HepG2 (cell line): ENCODE measurements at regions not wholly inside any gene's neighbourhood (a gene's known extent, or its start where the extent isn't known, plus 50 kb on each side); places are given as distances from the start of the nearest gene placed in this dataset.

Source experiments
- ATAC-seq: fragments of 200-7000 bp; cut with Tn5 transposase; 3 replicates; pipeline ENCODE4 v1.9.1; 2020; ENCODE audit warnings: mild to moderate bottlenecking, moderate library complexity
- BruUV-seq: library from RNA; stranded (reverse); fragments of 400-500 nt; replicated peaks from 2 replicates; lab custom pipeline; 2021; lab: Mats Ljungman, UMichigan
- CTCF ChIA-PET: fragments of 300-600 bp; formaldehyde crosslinking; extraction: SDS; loops from one replicate; lab custom pipeline; 2021; ENCODE audit warnings: low total read pairs, inconsistent platforms, low intra/inter-chr PET ratio; lab: Yijun Ruan, JAX
- POLR2A ChIA-PET: fragments of 350-600 bp; sonication (Branson Sonifier 250); formaldehyde crosslinking; loops from one replicate; lab custom pipeline; 2020; ENCODE audit warnings: antibody characterized with exemption, inconsistent platforms; lab: Yijun Ruan, JAX
- DNase-seq: peaks from one replicate; pipeline ENCODE4 v3.0.0-alpha.2; 2015; ENCODE audit warnings: low spot score
- FAIRE-seq: peaks from 3 replicates; lab custom pipeline; 2011; peaks lifted over from hg19 to GRCh38; lab: Jason Lieb, UNC
- H2AFZ ChIP-seq: one replicate; pipeline ENCODE4 v1.6.1; 2011; ENCODE audit warnings: low read length, inconsistent platforms
- H3K27ac ChIP-seq: fragments of 300-600 bp; 3 replicates; pipeline ENCODE4 v1.8.0; 2011; ENCODE audit warnings: mixed run types, mild to moderate bottlenecking, mixed read lengths, low read length, inconsistent platforms; ENCODE audit not compliant: insufficient read depth; ENCODE audit errors: extremely low read length
- H3K27me3 ChIP-seq, 2 experiments: fragments of 200-600 bp in 1 of 2; 2 replicates in 1 of 2; 3 replicates in 1 of 2; pipeline versions ENCODE4 v1.6.0 to v1.8.0; 2011; ENCODE audit warnings: low read length in 2 of 2, mild to moderate bottlenecking in 2 of 2, moderate library complexity in 2 of 2, inconsistent platforms in 1 of 2; ENCODE audit not compliant: insufficient read depth in 2 of 2, control insufficient read depth in 1 of 2
- H3K36me3 ChIP-seq, 2 experiments: fragments of 200-600 bp in 1 of 2; replicated peaks in 1 of 2; 2 replicates in 1 of 2; 3 replicates in 1 of 2; pipeline versions ENCODE4 v1.5.1 to v1.8.0; 2011; ENCODE audit warnings: low read length in 2 of 2, inconsistent platforms in 1 of 2; ENCODE audit not compliant: insufficient read depth in 2 of 2, control insufficient read depth in 1 of 2
- H3K4me1 ChIP-seq: 2 replicates; pipeline ENCODE4 v1.5.1; 2012; ENCODE audit warnings: low read length, inconsistent platforms; ENCODE audit not compliant: insufficient read depth
- H3K4me2 ChIP-seq: 2 replicates; pipeline ENCODE4 v1.6.0; 2011; ENCODE audit warnings: low read depth, low read length, inconsistent platforms
- H3K4me3 ChIP-seq, 3 experiments: fragments of 200-600 bp in 1 of 3; sonication (generic), shearing (Covaris generic) in 1 of 3; replicated peaks in 1 of 3; 2 replicates each; pipeline ENCODE4 v1.5.1; 2011 to 2016; ENCODE audit warnings: low read length in 3 of 3, inconsistent platforms in 2 of 3, low read depth in 2 of 3, mild to moderate bottlenecking in 2 of 3, control low read depth in 1 of 3, mixed read lengths in 1 of 3; ENCODE audit not compliant: insufficient read depth in 1 of 3
- H3K79me2 ChIP-seq: one replicate; pipeline ENCODE4 v1.6.1; 2011; ENCODE audit warnings: low read length, inconsistent platforms; ENCODE audit not compliant: insufficient read depth
- H3K9ac ChIP-seq: 2 replicates; pipeline ENCODE4 v1.6.0; 2011; ENCODE audit warnings: mild to moderate bottlenecking, low read depth, low read length, inconsistent platforms; ENCODE audit not compliant: insufficient read depth
- H3K9me3 ChIP-seq: 2 replicates; pipeline ENCODE4 v1.5.1; 2012; ENCODE audit warnings: mild to moderate bottlenecking, low read length
- H4K20me1 ChIP-seq: 2 replicates; pipeline ENCODE4 v1.6.0; 2011; ENCODE audit warnings: inconsistent platforms, mild to moderate bottlenecking, low read length, moderate library complexity; ENCODE audit not compliant: insufficient read depth
- HNRNPH1 ChIP-seq: fragments of 200-400 bp; formaldehyde crosslinking; optimal IDR thresholded peaks from 2 replicates; pipeline ENCODE3; 2017; ENCODE audit warnings: mild to moderate bottlenecking, low read depth, low read length
- STAG1 ChIP-seq: sonication (generic); formaldehyde crosslinking; IDR thresholded peaks from 2 replicates; pipeline ENCODE4 v1.4.0; 2020; ENCODE audit warnings: missing genetic modification reagents
- ZBTB20 ChIP-seq: sonication (generic); formaldehyde crosslinking; IDR thresholded peaks from 2 replicates; pipeline ENCODE4 v1.8.1; 2023; ENCODE audit warnings: missing genetic modification reagents, low read depth, mild to moderate bottlenecking, borderline replicate concordance
- ZNF281 ChIP-seq: sonication (generic); formaldehyde crosslinking; IDR thresholded peaks from 2 replicates; pipeline ENCODE4 v1.4.0; 2020; ENCODE audit warnings: missing genetic modification reagents, borderline replicate concordance
- ZNF326 ChIP-seq: sonication (generic); formaldehyde crosslinking; IDR thresholded peaks from 2 replicates; pipeline ENCODE4 v1.4.0; 2020; ENCODE audit warnings: missing genetic modification reagents, borderline replicate concordance
- ZNF503 ChIP-seq: sonication (generic); formaldehyde crosslinking; IDR thresholded peaks from 2 replicates; pipeline ENCODE4 v1.4.0; 2020; ENCODE audit warnings: missing genetic modification reagents
- ZNF678 ChIP-seq: sonication (generic); formaldehyde crosslinking; IDR thresholded peaks from 2 replicates; pipeline ENCODE4 v1.4.0; 2020; ENCODE audit warnings: mild to moderate bottlenecking, missing genetic modification reagents
- WGBS: methylation state at CpG from one replicate; pipeline ENCODE4 v1.1.6; 2017; ENCODE audit warnings: low lambda C conversion rate; 5-methylcytosine and 5-hydroxymethylcytosine counted together
- in situ Hi-C: cut with HindIII; loops from 2 replicates; pipeline ENCODE4 v1.10.0; 2017; ENCODE audit warnings: low pct_unique_long_range_greater_than_20kb; ENCODE audit not compliant: extremely low pct_ligation_motif_present
- intact Hi-C: fragments of 100-400 bp; cut with micrococcal nuclease; formaldehyde crosslinking; loops from one replicate; pipeline ENCODE4 v1.10.0; 2022; ENCODE audit not compliant: unreplicated experiment
- TF ChIP-seq, protein P1 (sequence below): sonication (generic); formaldehyde crosslinking; IDR thresholded peaks from 2 replicates; pipeline ENCODE4 v1.5.0; 2020; ENCODE audit warnings: mild to moderate bottlenecking, missing genetic modification reagents, moderate library complexity

GRCh38 chr9:88041447-88041846 is 67.1 kb upstream of the CDK20 start:
- TF ChIP-seq HNRNPH1 (no peak), STAG1 (peak; percentile 50; the same call in 1 of the 2 replicates), ZNF503 (CRISPR knock-in tag) (no peak), ZNF326 (CRISPR knock-in tag) (no peak), ZNF678 (CRISPR knock-in tag) (no peak), ZBTB20 (CRISPR knock-in tag) (no peak), ZNF281 (CRISPR knock-in tag) (no peak)
- TF ChIP-seq, protein P1, sequence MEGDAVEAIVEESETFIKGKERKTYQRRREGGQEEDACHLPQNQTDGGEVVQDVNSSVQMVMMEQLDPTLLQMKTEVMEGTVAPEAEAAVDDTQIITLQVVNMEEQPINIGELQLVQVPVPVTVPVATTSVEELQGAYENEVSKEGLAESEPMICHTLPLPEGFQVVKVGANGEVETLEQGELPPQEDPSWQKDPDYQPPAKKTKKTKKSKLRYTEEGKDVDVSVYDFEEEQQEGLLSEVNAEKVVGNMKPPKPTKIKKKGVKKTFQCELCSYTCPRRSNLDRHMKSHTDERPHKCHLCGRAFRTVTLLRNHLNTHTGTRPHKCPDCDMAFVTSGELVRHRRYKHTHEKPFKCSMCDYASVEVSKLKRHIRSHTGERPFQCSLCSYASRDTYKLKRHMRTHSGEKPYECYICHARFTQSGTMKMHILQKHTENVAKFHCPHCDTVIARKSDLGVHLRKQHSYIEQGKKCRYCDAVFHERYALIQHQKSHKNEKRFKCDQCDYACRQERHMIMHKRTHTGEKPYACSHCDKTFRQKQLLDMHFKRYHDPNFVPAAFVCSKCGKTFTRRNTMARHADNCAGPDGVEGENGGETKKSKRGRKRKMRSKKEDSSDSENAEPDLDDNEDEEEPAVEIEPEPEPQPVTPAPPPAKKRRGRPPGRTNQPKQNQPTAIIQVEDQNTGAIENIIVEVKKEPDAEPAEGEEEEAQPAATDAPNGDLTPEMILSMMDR (CRISPR knock-in tag), result peak; percentile 39; the same call in 1 of the 2 replicates
- peak; percentile 4 for DNase-seq

More at GRCh38 chr9:88041447-88041846, 67.1 kb upstream of the CDK20 start:
- no peaks in the 10 kb centered on the region for H4K20me1 ChIP-seq
- ATAC-seq, result no peak
- in situ Hi-C loops (no loop called here), intact Hi-C loops (loop anchor here (5.0 to 10.0 kb wide), 2 partner anchors 89 to 357 kb away; no protein-coding TSS in a partner anchor)
- BruUV-seq, result no TSS peak
- no peak overlapping the region for H2AFZ ChIP-seq
- peaks cover 31% of the 10 kb centered on the region for H3K9me3 ChIP-seq
- ChIA-PET CTCF (interaction anchor here (1.1 kb wide), 1 partner anchor 91 kb away, joined by 5 read pairs; no protein-coding TSS in a partner anchor), POLR2A (no interaction called here)
- no peaks in the 10 kb centered on the region for H3K36me3 ChIP-seq
- H3K4me3 ChIP-seq, result no peak overlapping the region
- 38% methylated on average over 1 of the region's 1 CpG for WGBS
- no peak overlapping the region for H3K4me2 ChIP-seq
- no peak overlapping the region for H3K9ac ChIP-seq
- no peak for FAIRE-seq
- no peaks in the 10 kb centered on the region for H3K79me2 ChIP-seq
- H3K27me3 ChIP-seq, result no peaks in the 10 kb centered on the region
- no peak overlapping the region for H3K27ac ChIP-seq
- no peaks in the 10 kb centered on the region for H3K4me1 ChIP-seq
